ENCODE measurements at regions not wholly inside any gene's neighbourhood (a gene's known extent, or its start where the extent isn't known, plus 50 kb on each side); places are given as distances from the start of the nearest gene placed in this dataset.

- no peak for TF ChIP-seq CTCF (IDR thresholded peaks at IDR 0.05)
- no peak for TF ChIP-seq POLR2A (IDR thresholded peaks at IDR 0.05)
- no peak for TF ChIP-seq POLR2AphosphoS5 (IDR thresholded peaks at IDR 0.05)
- no peak for TF ChIP-seq EP300 (IDR thresholded peaks at IDR 0.05)
These were observed 659.8 kb upstream of the MEF2C start for GRCh38 chr5:89542736-89543135.

Data from stomach (tissue), 4 donors.